SJSA1 (cell line): ENCODE measurements at regions not wholly inside any gene's neighbourhood (a gene's known extent, or its start where the extent isn't known, plus 50 kb on each side); places are given as distances from the start of the nearest gene placed in this dataset.

Source experiments
- DNase-seq, 2 experiments: peaks; one replicate each; pipeline ENCODE4 v3.0.0-alpha.2; 2015 to 2020; ENCODE audit warnings: low spot score in 2 of 2, low read depth in 1 of 2
- H3K27ac ChIP-seq: fragments of 250-450 bp; sonication (Bioruptor Pico); 2 replicates; pipeline ENCODE4 v1.5.1; 2020; ENCODE audit warnings: mild to moderate bottlenecking, moderate library complexity
- H3K27me3 ChIP-seq: fragments of 250-450 bp; sonication (Bioruptor Pico); replicated peaks from 2 replicates; pipeline ENCODE4 v1.5.1; 2020; ENCODE audit warnings: mild to moderate bottlenecking, moderate library complexity
- H3K36me3 ChIP-seq: fragments of 250-450 bp; sonication (Bioruptor Pico); 2 replicates; pipeline ENCODE4 v1.5.1; 2020; ENCODE audit warnings: mild to moderate bottlenecking
- H3K4me1 ChIP-seq: fragments of 250-450 bp; sonication (Bioruptor Pico); replicated peaks from 2 replicates; pipeline ENCODE4 v1.6.1; 2021; ENCODE audit warnings: mild to moderate bottlenecking
- H3K4me3 ChIP-seq: fragments of 250-450 bp; sonication (Bioruptor Pico); 2 replicates; pipeline ENCODE4 v1.5.1; 2020; ENCODE audit warnings: mild to moderate bottlenecking
- H3K9me3 ChIP-seq: fragments of 250-450 bp; sonication (Bioruptor Pico); replicated peaks from 2 replicates; pipeline ENCODE4 v1.5.1; 2020; ENCODE audit warnings: mild to moderate bottlenecking

DNA sequence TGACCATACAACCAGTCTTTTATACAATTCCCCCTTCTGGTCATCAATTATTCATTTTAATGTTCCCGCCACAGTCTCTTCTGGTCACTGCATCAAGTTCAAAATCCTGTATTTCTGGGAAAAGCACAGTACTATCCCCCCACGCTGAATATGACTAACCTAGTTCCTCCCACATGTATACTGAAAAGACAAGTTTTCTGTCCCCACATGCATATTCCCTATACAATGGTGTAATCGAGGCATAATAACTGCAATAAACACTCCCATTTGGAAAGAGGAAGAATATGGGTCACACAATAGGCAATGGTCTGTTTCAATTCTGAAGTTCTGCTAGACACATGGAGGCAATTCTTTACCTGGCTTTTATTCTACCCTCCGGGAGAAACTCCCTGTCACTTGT, 344.9 kb downstream of the EFNA5 start:
- H3K36me3 ChIP-seq = no peaks in the 10 kb centered on the region
- H3K27ac ChIP-seq = no peak overlapping the region
- no peaks in the 10 kb centered on the region for H3K9me3 ChIP-seq
- no peak overlapping the region for H3K4me3 ChIP-seq
- H3K4me1 ChIP-seq = no peaks in the 10 kb centered on the region
- DNase-seq = no peak
- no peaks in the 10 kb centered on the region for H3K27me3 ChIP-seq

DNA sequence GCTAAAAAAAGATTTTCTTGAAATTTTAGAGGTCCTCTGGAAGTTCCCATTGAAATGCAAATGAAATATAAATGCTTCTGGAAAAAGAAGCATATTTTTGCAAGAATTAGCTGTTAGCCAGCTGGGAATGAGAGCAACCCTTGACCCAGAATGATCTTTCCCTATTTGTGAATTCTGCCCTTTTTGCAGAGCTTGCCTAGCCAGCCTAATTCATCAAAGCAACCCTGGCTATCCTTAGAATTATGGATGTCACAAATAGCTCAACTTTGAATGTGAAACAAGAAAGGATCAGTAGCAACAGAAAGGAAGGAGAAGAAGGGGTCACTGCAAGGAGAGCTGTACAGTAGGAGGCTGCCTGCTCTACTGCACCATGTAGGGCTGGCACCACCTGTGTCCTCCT, 345.9 kb downstream of the EFNA5 start:
- Histone ChIP-seq H3K36me3 (no peaks in the 10 kb centered on the region), H3K9me3 (no peaks in the 10 kb centered on the region), H3K27me3 (no peaks in the 10 kb centered on the region), H3K4me3 (no peak overlapping the region), H3K4me1 (no peaks in the 10 kb centered on the region), H3K27ac (no peak overlapping the region)
- no peak for DNase-seq

DNA sequence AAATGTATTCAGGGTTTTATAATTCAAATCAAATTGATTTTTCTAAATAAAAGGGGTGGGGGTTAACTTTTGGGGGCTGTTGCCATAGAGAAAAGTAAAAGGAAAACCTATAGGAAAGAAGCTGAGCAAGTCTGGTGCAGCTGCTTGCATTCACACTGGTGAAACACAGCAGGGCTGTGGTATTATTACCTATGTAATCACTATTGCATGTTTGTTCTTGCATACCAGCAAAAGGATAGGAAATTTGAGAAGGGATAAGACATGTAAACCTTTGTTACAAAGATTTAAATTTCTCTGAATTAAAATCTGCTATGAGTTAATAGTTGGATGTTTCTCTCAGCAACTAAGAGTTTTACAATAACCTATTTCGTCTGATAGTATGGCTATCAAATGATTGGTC, 346.7 kb downstream of the EFNA5 start:
- Histone ChIP-seq H3K27ac (no peak overlapping the region), H3K36me3 (no peaks in the 10 kb centered on the region), H3K9me3 (no peaks in the 10 kb centered on the region), H3K4me3 (no peak overlapping the region), H3K27me3 (no peaks in the 10 kb centered on the region), H3K4me1 (no peaks in the 10 kb centered on the region)
- no peak for DNase-seq

DNA sequence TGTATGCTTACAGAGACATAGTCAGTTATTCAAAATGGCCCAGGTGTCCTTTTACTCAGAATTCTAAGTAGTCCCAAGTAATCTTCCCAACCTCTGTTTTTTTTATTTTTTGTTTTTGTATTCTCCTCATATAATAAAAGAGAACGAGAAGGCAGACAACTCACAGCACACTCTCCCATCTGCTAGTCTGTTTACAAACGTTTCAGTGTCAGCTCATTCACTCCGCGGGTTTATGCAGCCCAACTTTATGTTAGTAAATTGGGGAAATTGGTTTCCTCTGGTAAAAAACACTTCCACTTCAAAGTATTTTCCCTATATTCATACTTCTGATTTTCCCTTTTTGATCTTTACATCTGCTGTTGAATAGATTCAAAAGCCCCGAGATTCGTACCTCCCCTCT, 347.2 kb downstream of the EFNA5 start:
- no peaks in the 10 kb centered on the region for H3K4me1 ChIP-seq
- H3K27me3 ChIP-seq = no peaks in the 10 kb centered on the region
- no peak overlapping the region for H3K4me3 ChIP-seq
- H3K9me3 ChIP-seq = no peaks in the 10 kb centered on the region
- no peak overlapping the region for H3K27ac ChIP-seq
- DNase-seq = no peak
- H3K36me3 ChIP-seq = no peaks in the 10 kb centered on the region

DNA sequence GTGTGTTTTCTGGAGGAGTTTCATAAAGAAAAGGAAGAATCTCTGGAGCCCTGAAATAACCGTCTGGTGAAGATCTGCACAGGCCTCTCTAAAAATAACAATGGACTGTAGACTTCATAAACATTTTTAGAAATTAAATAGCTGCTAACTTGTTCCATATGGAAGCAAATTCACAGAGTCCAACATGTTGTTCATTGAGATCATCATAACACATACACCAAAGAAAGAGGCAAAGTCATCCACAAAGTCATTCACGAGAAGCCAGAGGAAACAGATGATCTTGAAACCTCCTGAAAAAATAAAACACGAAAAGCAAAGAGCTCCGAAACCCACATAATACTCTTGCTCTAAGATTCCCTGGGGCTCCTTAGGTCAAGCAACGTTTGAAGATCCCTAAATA, 347.8 kb downstream of the EFNA5 start:
- Histone ChIP-seq H3K27ac (no peak overlapping the region), H3K4me1 (no peaks in the 10 kb centered on the region), H3K9me3 (no peaks in the 10 kb centered on the region), H3K27me3 (no peaks in the 10 kb centered on the region), H3K36me3 (no peaks in the 10 kb centered on the region), H3K4me3 (no peak overlapping the region)
- no peak for DNase-seq

DNA sequence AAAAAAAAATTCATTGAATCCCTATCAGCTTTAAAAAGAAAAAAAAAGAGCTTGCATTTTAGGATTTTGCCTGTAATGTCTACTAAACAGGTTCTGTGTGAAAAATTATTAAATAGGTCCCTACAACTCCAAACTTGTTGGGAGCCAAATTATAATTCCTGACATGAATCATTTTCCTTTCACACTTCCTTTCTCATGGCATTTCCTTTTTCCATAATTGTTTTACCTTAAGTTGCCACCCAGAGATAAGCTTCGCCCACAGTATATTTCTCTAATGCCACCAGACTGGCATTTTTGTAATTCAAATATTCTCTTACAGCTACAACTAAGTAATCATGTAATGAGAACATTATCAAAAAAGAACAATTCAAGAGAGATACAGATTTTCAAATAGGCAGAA, 348.8 kb downstream of the EFNA5 start:
- H3K4me1 ChIP-seq = no peaks in the 10 kb centered on the region

DNA sequence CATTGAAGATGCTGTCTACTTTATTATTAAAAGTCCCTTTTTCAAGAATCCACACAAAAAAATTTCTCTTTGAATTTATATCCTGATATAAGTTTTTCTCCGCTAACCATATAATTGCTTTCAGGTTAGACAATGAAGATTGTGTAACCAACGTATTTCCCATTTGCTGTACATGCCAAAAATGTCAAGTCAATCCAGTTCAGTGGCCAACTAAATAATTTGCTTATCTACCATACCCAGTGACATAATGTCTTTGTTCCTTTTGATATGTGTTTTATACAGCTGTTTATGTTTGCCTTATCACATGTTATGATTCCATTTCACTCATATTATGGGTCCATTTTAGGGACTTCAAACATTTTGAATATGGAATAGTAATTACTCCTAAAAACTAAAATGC, 349.9 kb downstream of the EFNA5 start:
- Histone ChIP-seq H3K4me1 (no peaks in the 10 kb centered on the region), H3K4me3 (no peak overlapping the region), H3K9me3 (no peaks in the 10 kb centered on the region), H3K36me3 (no peaks in the 10 kb centered on the region), H3K27me3 (no peaks in the 10 kb centered on the region), H3K27ac (no peak overlapping the region)
- no peak for DNase-seq

More for the DNA sequence above, 348.8 kb downstream of the EFNA5 start:
- Histone ChIP-seq H3K9me3 (no peaks in the 10 kb centered on the region), H3K27ac (no peak overlapping the region), H3K4me3 (no peak overlapping the region), H3K36me3 (no peaks in the 10 kb centered on the region), H3K27me3 (no peaks in the 10 kb centered on the region)
- no peak for DNase-seq

DNA sequence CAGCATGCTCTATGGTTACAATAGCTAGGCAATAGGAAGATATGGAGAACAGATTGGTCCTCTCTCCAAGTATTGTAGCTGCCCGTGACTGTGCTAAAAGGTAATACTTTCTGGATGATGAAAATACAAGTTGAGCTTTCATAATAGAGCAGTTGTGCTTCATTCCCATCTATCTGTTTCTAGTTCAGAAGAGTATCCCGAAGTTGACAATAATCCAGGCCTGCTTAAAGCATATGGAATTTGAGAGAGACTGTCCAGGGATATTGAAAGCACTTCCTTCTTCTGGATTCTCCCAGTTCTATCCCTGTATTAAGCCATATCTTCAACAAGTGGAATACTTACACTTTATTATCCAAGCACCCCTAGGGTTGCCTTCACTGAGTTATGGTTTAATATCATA, 350.4 kb downstream of the EFNA5 start:
- no peak overlapping the region for H3K4me3 ChIP-seq
- H3K36me3 ChIP-seq = no peaks in the 10 kb centered on the region
- no peak for DNase-seq
- no peaks in the 10 kb centered on the region for H3K27me3 ChIP-seq
- no peak overlapping the region for H3K27ac ChIP-seq
- no peaks in the 10 kb centered on the region for H3K4me1 ChIP-seq
- no peaks in the 10 kb centered on the region for H3K9me3 ChIP-seq

DNA sequence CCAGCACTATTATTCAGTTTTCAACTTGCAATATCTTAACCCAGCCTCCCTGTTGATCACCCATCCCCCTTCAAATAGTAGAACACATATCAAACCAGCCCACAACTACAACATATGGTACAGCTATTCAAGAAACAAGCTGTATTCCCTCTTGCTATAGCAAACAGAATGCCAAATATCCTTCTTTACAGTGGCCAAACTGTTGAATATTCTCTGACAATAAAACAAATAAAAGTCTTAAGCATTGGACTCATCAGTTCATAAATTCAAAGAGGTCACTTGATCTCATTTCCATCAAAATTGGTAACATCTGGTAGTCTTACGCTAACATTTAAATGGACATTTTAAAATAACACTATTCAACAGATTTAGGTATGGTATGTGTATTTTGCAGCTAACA, 350.8 kb downstream of the EFNA5 start:
- no peaks in the 10 kb centered on the region for H3K4me1 ChIP-seq
- H3K27me3 ChIP-seq = no peaks in the 10 kb centered on the region
- DNase-seq = no peak
- H3K4me3 ChIP-seq = no peak overlapping the region
- no peak overlapping the region for H3K27ac ChIP-seq
- no peaks in the 10 kb centered on the region for H3K36me3 ChIP-seq
- H3K9me3 ChIP-seq = no peaks in the 10 kb centered on the region

DNA sequence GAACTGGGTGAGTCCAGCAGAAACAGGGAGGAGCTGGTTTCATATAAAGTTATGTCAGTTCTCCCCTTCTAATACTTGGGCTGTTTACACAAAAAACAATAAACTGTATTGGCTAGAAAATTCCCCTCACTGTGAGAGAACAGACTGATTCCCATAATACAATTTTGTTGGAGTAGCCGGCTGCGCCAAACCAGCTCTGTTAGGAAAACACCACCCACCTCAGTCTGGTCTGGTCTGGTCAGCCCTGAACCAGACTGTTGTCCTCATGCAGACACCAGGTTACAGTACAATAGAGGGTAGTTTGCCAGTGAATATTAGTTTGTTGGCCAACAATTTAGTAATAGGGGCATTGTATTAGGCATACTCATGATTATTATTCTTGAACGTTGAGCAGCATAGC, 356.4 kb downstream of the EFNA5 start:
- Histone ChIP-seq H3K27ac (no peak overlapping the region), H3K27me3 (no peaks in the 10 kb centered on the region), H3K36me3 (no peaks in the 10 kb centered on the region), H3K4me3 (no peak overlapping the region), H3K9me3 (no peaks in the 10 kb centered on the region), H3K4me1 (no peaks in the 10 kb centered on the region)
- DNase-seq = no peak

DNA sequence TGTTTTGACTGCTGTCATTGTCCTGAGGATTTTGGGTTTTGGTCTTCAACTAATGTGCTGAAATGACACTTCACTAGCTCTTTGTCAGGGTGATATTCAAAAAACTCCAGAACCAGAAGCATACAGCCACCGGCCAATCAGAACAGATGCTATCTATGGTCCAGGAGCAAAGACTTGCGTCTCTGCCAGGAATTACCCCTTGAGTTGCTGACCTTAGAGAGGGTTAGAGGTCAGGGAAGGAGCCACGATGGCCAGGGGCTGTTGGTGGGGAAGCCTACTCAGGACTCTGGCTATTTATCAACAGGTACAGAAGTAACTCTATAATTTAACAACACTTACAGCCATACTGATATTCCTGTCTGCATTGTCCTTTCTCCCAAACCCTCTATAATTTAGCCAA, 356.8 kb downstream of the EFNA5 start:
- H3K9me3 ChIP-seq = no peaks in the 10 kb centered on the region
- H3K4me3 ChIP-seq = no peak overlapping the region
- H3K4me1 ChIP-seq = no peaks in the 10 kb centered on the region
- no peak for DNase-seq
- H3K27me3 ChIP-seq = no peaks in the 10 kb centered on the region
- H3K36me3 ChIP-seq = no peaks in the 10 kb centered on the region
- H3K27ac ChIP-seq = no peak overlapping the region

DNA sequence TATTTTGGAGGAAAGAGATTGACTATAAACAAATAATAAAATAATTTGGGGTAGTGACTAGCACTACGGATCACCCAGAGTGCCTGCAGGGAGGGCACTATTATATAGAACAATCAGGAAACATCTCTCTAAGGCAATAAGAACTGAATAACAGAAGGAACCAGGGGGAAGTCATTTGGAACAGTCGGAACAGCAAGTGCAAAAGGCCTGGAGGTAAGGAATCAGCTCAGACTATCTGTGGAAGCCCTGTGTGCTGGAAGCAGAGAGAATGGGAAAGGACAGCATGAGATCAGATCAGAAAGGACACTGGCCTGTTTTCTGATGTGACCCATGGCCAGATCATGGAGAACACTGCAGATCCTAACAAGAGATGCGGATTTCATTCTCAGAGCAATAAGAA, 357.6 kb downstream of the EFNA5 start:
- no peak for DNase-seq
- Histone ChIP-seq H3K9me3 (no peaks in the 10 kb centered on the region), H3K27ac (no peak overlapping the region), H3K4me3 (no peak overlapping the region), H3K4me1 (no peaks in the 10 kb centered on the region), H3K36me3 (no peaks in the 10 kb centered on the region), H3K27me3 (no peaks in the 10 kb centered on the region)

DNA sequence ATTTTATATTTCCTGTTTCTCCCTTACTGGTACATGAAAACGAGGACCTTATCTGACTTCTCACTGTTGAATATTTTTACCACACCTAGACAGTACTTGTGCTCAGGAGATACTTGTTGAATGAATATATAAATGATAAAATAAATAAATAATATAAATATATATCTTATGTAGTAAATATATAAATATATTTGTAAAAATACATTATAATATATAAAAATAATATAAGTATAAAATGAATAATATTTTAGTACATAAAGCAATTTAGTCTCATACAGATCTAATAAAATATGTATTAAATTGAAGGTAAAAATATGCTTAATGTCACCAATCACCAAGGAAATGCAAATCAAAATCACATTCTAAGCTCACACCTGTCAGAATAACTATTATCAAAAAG, 360.6 kb downstream of the EFNA5 start:
- Histone ChIP-seq H3K27ac (no peak overlapping the region), H3K4me1 (no peaks in the 10 kb centered on the region), H3K36me3 (no peaks in the 10 kb centered on the region), H3K9me3 (no peaks in the 10 kb centered on the region), H3K4me3 (no peak overlapping the region), H3K27me3 (no peaks in the 10 kb centered on the region)
- no peak for DNase-seq

DNA sequence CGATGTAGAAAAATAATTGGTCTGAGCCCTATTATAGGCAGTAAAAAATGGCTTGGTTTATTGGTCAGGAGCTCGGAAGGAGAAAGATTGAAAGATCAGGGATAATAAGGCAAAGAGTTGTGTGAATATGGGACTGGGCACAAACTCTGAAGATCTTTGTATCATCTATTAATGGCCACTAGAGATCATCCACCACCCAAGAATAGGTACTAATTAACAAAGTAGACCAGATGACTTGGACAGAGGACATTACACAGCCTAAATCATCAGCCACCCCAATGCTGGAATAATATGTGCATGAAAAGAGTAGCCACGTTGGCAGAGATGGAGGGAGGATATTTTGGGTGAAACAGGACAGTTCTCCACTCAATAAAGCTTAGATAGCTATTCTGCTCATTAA, 364.1 kb downstream of the EFNA5 start:
- 0 out of 2 replicates have a peak, but pooled peaks cover 2% of the 10 kb centered on the region for H3K27me3 ChIP-seq
- no peaks in the 10 kb centered on the region for H3K36me3 ChIP-seq
- H3K27ac ChIP-seq = no peak overlapping the region
- H3K4me3 ChIP-seq = no peak overlapping the region
- peaks cover 6% of the 10 kb centered on the region for H3K4me1 ChIP-seq
- no peaks in the 10 kb centered on the region for H3K9me3 ChIP-seq
- no peak for DNase-seq

DNA sequence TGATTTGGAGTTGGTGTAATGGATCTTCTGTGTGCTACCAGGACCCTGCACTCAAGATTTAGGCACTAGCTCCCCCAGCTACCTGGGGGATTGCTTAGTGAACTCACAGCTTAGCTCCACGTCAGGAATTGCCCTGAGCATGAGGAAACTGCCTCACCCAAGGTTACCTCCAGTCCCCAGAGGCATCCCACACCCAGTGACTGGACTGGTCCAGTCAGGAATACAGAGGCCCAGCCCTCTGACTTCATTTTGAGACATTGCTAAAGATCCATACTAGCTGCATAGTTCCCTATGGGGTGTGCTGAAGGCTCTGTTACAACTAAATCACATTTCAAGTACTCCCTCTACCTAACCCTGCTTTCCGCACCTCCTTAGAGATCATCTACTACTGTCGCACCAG, 364.7 kb downstream of the EFNA5 start:
- H3K27me3 ChIP-seq = 0 out of 2 replicates have a peak, but pooled peaks cover 3% of the 10 kb centered on the region
- no peak overlapping the region for H3K27ac ChIP-seq
- no peak for DNase-seq
- H3K4me1 ChIP-seq = peaks cover 6% of the 10 kb centered on the region
- H3K36me3 ChIP-seq = no peaks in the 10 kb centered on the region
- H3K4me3 ChIP-seq = no peak overlapping the region
- H3K9me3 ChIP-seq = no peaks in the 10 kb centered on the region
